ENCODE measurements at regions not wholly inside any gene's neighbourhood (a gene's known extent, or its start where the extent isn't known, plus 50 kb on each side); places are given as distances from the start of the nearest gene placed in this dataset.

- DNase-seq (ENCODE audit: extremely low read depth, low read depth) = no peak
Observed at GRCh38 chr2:137729305-137729704, 235.0 kb upstream of the HNMT start.

GRCh38 chr2:137737559-137737958 is 226.7 kb upstream of the HNMT start:
- no peak for DNase-seq (ENCODE audit: extremely low read depth, low read depth)

- DNase-seq (ENCODE audit: extremely low read depth, low read depth) = no peak
Observed at GRCh38 chr2:137741784-137742362, 222.4 kb upstream of the HNMT start.

- no peak for DNase-seq (ENCODE audit: extremely low read depth, low read depth)
Observed at GRCh38 chr2:137747509-137747908, 216.8 kb upstream of the HNMT start.

- no peak for DNase-seq (ENCODE audit: extremely low read depth, low read depth)
Observed at GRCh38 chr2:137748533-137748932, 215.7 kb upstream of the HNMT start.

GRCh38 chr2:137764646-137765045 is 199.6 kb upstream of the HNMT start:
- DNase-seq (ENCODE audit: extremely low read depth, low read depth) = no peak

GRCh38 chr2:137769406-137769805 is 194.9 kb upstream of the HNMT start:
- DNase-seq (ENCODE audit: extremely low read depth, low read depth) = no peak

- no peak for DNase-seq (ENCODE audit: extremely low read depth, low read depth)
Observed at GRCh38 chr2:137770166-137770565, 194.1 kb upstream of the HNMT start.

- no peak for DNase-seq (ENCODE audit: extremely low read depth, low read depth)
Observed at GRCh38 chr2:137771064-137771463, 193.2 kb upstream of the HNMT start.

GRCh38 chr2:137772451-137772850 is 191.8 kb upstream of the HNMT start:
- DNase-seq (ENCODE audit: extremely low read depth, low read depth) = no peak

GRCh38 chr2:137775529-137775928 is 188.7 kb upstream of the HNMT start:
- no peak for DNase-seq (ENCODE audit: extremely low read depth, low read depth)

GRCh38 chr2:137776697-137777096 is 187.6 kb upstream of the HNMT start:
- no peak for DNase-seq (ENCODE audit: extremely low read depth, low read depth)

- no peak for DNase-seq (ENCODE audit: extremely low read depth, low read depth)
Observed at GRCh38 chr2:137797641-137798040, 166.6 kb upstream of the HNMT start.

- no peak for DNase-seq (ENCODE audit: extremely low read depth, low read depth)
Observed at GRCh38 chr2:137799600-137799999, 164.7 kb upstream of the HNMT start.

GRCh38 chr2:137800386-137800785 is 163.9 kb upstream of the HNMT start:
- DNase-seq (ENCODE audit: extremely low read depth, low read depth) = no peak

GRCh38 chr2:137801228-137801627 is 163.0 kb upstream of the HNMT start:
- no peak for DNase-seq (ENCODE audit: extremely low read depth, low read depth)

- DNase-seq (ENCODE audit: extremely low read depth, low read depth) = no peak
Observed at GRCh38 chr2:137802038-137802437, 162.2 kb upstream of the HNMT start.

- no peak for DNase-seq (ENCODE audit: extremely low read depth, low read depth)
Observed at GRCh38 chr2:137806068-137806805, 158.0 kb upstream of the HNMT start.

GRCh38 chr2:137809252-137809651 is 155.0 kb upstream of the HNMT start:
- DNase-seq (ENCODE audit: extremely low read depth, low read depth) = no peak

GRCh38 chr2:137809837-137810236 is 154.4 kb upstream of the HNMT start:
- no peak for DNase-seq (ENCODE audit: extremely low read depth, low read depth)

GRCh38 chr2:137812517-137812916 is 151.8 kb upstream of the HNMT start:
- no peak for DNase-seq (ENCODE audit: extremely low read depth, low read depth)

GRCh38 chr2:137813176-137813575 is 151.1 kb upstream of the HNMT start:
- no peak for DNase-seq (ENCODE audit: extremely low read depth, low read depth)

GRCh38 chr2:137817058-137817457 is 147.2 kb upstream of the HNMT start:
- DNase-seq (ENCODE audit: extremely low read depth, low read depth) = no peak
